ENCODE measurements at regions not wholly inside any gene's neighbourhood (a gene's known extent, or its start where the extent isn't known, plus 50 kb on each side); places are given as distances from the start of the nearest gene placed in this dataset.
"Not testable (repeated sequence)": the region's sequence is repeated elsewhere in the genome, so short reads cannot be mapped to it uniquely, and the experiment has no call there.

DNA sequence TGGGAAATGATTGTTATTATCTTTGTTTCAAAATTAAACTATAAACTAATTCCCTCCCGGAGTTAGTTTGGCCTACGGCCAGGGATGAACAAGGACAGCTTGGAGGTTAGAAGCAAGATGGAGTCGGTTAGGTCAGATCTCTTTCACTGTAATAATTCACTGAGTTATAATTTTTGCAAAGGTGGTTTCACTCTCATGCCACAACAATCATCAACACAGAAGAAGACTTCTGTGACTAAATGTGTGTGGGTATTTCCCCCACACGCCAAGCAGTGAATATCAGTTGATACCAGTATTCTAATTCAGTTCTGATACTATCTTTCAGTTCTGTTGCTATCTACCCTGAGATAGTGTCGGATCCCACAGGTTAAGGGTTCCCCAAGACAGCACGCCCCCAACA lies 215.1 kb downstream of the S1PR1 start:
- DNase-seq (ENCODE audit: extremely low read depth in 1 of 11, low read depth in 9 of 11, low spot score in 4 of 11): no peak

DNA sequence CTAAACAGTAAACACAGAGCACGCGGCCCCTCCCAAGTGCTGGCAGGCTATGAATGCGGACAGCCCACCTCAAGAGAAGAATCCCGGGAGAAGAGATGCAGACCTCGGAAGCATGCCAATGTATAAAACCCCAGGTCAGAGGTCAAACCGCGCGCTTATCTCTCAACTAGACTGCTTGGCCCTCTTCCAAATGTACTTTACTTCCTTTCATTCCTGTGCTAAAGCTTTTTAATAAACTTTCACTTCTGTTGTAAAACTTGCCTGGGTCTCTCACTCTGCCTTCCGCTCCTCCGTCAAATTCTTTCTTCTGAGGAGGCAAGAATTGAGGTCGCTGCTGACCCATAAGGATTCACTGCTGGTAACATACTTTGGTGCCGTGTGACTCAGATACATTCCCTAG lies 216.0 kb downstream of the S1PR1 start:
- no peak for DNase-seq (ENCODE audit: extremely low read depth in 1 of 11, low read depth in 9 of 11, low spot score in 4 of 11)

DNA sequence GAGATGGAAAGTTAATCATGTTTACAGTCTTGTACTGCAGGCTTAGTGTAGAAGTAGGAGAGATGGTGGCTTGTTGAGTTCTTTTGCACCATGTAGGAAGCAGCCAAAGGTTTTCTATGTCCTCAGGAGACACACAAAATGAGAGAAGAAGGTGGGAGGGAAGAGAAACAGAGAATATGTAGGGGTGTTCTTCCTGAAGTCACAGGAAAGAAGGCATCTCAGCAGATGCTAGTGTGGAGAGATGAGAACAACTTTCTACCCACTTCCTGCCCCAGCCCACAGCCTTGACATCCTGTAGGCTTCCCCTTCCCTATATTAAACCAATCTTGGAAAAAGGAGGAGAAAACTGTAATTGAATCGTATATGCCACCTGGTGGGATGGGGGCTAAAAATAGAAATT lies 217.0 kb downstream of the S1PR1 start:
- DNase-seq (ENCODE audit: extremely low read depth in 1 of 11, low read depth in 9 of 11, low spot score in 4 of 11): no peak

DNA sequence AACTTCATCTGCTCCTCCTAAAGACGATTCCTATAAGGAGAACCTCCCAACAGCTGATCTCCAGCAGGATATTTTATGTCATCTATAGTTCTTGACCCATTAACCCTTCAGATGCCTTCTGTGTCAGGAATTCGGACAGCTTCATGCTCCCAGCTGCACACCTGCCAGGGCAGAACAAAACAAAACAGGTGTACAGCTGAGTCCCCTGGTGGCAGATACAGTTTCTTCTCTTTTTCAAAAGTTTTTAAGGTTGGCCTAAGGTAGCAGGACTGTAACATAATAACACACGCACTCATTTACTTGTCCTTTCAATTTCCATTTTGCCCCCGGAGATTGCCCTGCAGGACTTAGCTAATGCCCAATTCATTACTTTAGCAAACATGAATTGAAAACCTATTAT lies 218.3 kb downstream of the S1PR1 start:
- no peak for DNase-seq (ENCODE audit: extremely low read depth in 1 of 11, low read depth in 9 of 11, low spot score in 4 of 11)

DNA sequence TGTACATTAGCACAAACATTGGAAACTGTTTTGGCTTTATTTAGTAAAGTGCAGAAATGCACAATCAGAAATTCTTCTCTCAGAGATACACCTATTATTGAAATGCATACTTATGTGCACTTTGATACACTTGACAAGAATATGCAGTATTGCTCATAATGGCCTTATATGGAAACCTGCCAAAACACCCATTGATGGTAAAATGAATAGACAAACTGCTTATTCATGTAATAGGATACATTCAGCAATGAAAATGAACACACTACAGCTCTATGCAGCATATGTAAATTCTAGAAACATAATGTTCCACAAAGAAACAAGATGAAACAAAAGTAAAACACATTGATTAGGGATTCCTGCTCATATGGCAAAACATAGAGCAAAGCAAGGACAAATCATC lies 223.9 kb downstream of the S1PR1 start:
- DNase-seq (ENCODE audit: extremely low read depth in 1 of 11, low read depth in 9 of 11, low spot score in 4 of 11): no peak

DNA sequence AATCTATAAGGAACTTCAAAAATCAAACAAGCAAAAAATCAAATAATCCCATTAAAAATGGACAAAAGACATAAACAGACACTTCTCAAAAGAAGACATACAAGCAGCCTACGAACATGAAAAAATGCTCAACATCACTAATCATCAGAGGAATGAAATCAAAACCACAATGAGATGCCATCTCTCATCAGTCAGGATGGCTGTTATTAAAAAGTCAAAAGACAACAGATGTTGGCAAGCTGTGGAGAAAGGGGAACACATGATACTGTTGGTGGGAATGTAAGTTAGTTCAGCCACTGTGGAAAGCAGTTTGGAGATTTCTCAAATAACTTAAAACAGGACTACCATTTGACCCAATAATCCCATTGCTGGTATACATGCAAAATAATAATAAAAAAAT lies 226.4 kb downstream of the S1PR1 start:
- no peak for DNase-seq (ENCODE audit: extremely low read depth in 1 of 11, low read depth in 9 of 11, low spot score in 4 of 11)

DNA sequence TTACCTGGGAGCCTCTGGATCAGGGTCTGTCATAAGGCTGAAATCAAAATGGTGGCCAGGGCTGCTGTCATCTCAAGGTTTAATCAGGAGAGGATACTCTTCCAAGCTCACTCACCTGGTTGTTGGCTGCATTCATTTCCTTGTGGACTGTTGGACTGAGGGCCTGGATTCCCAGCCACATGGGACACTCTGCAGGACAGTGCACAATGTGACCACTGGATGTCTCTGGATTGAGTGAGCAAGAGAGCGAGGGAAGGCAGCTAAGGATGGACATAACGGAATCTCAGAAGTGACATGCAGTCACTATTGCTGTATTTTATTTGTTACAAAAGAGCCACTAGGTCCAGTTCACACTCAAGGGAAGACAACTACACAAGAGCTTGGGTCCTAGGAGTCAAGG lies 229.1 kb downstream of the S1PR1 start:
- no peak for DNase-seq (ENCODE audit: extremely low read depth in 1 of 11, low read depth in 9 of 11, low spot score in 4 of 11)

DNA sequence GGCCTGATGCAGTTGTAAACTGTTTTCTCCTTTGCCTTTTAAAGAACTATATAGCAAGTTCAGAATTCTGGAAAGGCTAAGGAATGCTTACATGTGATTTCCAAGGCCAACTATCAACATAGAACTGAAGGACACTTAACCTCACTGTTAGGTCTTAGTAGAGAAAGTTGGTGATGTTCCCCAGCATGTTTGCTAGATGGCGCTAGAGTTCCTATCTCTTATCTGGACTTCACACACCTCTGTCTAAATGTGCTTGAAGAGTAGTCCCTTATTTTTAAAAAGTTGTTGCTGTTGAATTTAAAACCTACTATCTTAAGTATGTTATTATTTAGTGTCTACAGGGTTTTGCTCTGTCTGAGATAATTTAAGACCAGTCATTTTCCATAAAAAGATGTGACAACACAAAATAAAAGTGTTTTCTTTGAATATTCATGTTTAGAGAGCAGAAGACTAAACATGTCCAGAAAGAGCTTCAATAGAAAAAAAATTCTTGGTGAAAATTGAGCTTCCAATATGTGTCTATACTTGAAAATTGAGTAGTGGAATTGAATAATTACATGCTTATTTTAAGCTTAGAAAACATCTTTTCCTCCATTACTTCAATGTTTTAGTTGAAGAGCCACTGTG lies 237.3 kb downstream of the S1PR1 start:
- DNase-seq (ENCODE audit: extremely low read depth in 1 of 11, low read depth in 9 of 11, low spot score in 4 of 11): peak in 2 of 11 donors; percentile 8 to 12

DNA sequence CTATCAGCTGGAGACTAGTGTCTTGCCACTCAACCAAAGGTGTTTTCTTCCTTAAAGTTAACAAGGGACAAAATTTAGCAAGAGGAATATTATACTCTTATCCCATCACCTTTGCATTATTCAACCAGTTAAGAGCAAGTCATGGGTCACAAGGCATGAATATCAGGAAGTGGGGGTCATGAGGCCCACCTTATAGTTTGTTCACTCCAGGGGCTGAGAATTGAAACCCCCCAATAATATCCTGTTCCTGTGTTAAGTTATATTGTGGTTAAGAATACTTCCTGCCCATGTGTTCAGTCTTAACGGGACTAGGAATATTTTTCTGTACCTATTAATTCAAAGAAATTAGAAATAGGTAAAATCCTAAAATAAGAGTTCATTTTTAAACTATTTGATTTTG lies 239.7 kb downstream of the S1PR1 start:
- DNase-seq (ENCODE audit: extremely low read depth in 1 of 11, low read depth in 9 of 11, low spot score in 4 of 11): no peak

DNA sequence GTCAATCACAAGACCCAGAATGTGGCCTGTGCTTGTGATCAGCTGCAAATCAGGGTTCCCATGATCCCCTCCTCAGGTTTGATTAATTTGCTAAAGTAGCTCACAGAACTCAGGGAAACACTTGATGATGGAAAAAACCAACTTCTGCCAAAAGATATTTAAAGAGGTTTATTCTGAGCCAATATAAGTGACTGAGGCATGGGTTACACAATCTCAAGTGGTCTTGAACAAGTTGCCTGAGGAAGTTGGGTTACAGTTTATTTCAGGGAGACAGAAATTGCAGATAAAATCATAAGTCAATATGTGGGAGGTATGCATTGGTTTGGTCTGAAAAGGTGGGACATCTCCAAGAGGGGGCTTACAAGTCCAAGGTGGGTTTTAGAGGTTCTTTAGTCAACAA lies 243.1 kb downstream of the S1PR1 start:
- no peak for DNase-seq (ENCODE audit: extremely low read depth in 1 of 11, low read depth in 9 of 11, low spot score in 4 of 11)

DNA sequence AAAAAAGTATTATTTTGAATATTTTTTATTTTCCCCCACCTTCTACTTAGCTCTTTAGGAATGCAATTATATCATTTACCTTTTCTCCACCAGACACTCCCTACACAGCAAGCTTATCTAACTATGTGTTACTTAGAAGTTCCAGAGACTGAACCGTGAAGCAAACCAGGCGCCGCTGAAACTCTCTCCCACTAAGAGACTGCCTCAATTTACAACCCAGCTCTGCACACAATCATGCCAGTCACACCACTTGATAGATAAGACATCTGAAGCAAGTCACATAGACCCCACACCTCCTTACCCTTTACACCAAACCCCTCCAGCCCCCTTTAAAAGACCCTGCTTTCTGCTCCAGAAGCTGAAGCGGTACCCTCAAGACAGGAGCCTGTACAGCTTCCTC lies 245.5 kb downstream of the S1PR1 start:
- no peak for DNase-seq (ENCODE audit: extremely low read depth in 1 of 11, low read depth in 9 of 11, low spot score in 4 of 11)

DNA sequence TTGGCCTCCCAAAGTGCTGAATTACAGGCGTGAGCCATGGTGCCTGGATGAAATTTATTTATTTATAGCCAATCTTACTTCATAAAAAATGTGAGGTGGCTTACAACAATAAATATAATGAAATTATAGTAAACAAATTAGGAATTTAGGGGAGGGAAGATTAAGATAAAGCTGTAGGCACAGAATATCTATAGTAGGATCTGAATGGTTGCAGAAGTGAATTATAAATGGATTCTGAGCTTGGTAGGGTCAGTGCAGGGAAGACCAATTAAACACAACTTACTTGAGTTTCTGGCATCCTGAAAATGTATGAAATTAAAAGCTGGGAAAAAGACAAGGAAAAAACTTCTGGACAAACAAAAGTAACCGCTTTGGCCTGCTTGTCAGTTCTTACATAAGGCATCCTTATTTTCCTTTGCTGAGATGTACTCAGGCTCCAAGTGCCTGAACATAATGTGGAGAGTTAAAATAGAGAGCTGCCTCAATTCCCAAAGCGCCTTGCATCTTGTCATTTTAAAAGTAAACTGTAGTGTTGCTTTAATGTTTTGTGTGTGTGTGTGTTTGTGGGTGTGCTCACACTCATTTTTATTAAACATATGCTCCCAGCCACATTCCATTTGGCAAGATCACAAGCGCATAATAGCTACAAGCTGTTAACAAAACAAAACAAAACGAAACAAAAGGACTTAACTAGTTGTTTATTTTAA lies 247.3 kb downstream of the S1PR1 start:
- DNase-seq (ENCODE audit: extremely low read depth in 1 of 11, low read depth in 9 of 11, low spot score in 4 of 11): peak in 3 of 11 donors; percentile 6 to 22 (median 12)

DNA sequence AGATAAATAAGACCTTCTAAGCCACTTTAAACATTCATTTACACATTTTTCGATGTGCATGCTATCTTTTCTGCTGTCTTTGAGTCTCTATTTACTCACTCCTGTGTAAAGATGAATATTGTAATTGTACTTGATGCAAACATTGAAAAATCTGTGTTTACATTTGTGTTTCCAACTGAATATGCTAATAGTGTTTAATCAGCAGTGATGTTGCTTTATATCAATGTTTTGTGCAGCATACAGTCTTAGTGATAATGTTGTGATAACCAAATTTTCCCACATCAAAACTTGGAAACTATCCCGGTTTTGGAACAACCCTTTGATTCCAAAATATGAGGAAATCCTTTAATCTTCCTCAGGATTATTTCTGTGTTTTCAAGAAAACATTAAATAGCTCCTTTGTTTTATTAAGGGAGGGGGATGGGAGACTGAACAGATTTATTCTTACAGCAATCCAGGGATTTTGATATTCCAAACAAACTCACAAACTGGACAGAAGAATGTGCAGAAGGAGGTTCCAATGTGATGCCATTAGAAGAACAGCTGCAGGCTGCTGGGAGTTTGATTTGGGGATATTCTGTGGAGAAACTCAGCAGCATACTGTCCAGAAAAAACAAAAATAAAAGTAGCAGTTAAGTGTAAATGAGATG lies 248.0 kb downstream of the S1PR1 start:
- DNase-seq (ENCODE audit: extremely low read depth in 1 of 11, low read depth in 9 of 11, low spot score in 4 of 11): peak in 7 of 11 donors; percentile 20 to 59 (median 44)

DNA sequence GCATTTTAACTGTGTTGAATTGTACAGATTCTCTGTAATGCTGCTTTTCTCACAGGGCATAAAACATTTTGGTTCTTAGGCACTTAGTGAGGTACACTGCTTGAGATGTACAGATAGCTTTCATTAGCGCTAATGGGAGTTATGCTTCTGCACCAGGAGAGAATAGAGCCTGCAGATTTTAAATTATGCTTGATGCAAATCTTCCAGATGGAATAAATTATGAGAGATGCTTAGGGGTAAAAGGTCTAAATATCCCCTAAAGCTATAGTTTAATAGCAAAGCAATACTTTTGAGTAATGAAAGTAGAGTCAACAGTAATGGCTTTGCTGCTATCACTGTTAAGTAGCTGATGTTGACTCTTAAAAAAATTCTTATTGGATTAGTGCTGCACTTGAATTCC lies 248.9 kb downstream of the S1PR1 start:
- DNase-seq (ENCODE audit: extremely low read depth in 1 of 11, low read depth in 9 of 11, low spot score in 4 of 11): no peak

DNA sequence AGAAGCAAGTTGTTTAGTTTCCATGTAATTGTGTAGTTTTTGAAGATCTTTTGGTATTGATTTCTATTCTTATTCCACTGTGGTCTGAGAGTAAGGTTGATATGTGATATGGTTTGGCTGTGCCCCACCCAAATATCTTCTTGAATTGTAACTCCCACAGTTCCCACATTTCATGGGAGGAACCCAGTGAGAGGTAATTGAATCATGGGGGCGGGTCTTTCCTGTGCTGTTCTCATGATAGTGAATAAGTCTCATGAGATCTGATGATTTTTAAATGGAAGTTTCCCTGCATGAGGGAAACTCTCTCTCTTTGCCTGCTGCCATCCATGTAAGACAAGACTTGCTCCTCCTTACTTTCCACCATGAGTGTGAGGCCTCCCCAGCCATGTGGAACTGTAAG lies 255.3 kb downstream of the S1PR1 start:
- not testable (repeated sequence) for DNase-seq (ENCODE audit: extremely low read depth in 1 of 11, low read depth in 9 of 11, low spot score in 4 of 11)

DNA sequence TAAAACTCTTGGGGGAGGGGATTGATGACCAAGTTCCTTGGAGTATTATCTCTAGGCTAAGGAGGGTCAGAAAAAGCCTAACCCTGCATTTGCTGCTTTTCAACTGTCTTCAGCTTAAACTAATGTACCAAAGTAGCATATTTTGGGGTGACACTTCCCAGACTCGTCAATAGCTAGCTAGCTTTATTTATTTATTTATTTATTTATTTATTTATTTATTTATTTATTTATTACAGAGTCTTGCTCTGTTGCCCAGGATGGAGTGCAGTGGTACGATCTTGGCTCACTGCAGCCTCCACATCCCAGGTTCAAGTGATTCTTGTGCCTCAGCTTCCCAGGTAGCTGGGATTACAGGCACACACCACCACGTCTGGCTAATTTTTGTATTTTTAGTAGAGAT lies 257.1 kb downstream of the S1PR1 start:
- DNase-seq (ENCODE audit: extremely low read depth in 1 of 11, low read depth in 9 of 11, low spot score in 4 of 11): not testable (repeated sequence)

DNA sequence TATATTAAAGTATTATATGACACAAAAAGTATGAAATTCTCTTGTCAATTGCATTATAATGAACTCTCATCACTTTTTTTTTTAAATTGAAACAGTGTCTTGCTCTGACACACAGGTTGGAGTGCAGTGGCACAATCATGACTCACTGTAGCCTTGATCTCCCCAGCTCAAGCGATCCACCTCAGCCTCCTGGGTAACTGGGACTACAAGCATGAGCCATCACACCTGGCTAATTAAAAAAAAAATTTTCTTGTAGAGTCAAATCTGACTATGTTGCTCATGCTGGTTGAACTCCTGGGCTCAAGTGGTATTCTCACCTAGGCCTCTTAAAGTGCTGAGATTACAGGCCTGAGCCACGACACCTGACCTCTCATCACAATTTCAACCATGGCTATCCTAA lies 259.3 kb downstream of the S1PR1 start:
- DNase-seq (ENCODE audit: extremely low read depth in 1 of 11, low read depth in 9 of 11, low spot score in 4 of 11): no peak

DNA sequence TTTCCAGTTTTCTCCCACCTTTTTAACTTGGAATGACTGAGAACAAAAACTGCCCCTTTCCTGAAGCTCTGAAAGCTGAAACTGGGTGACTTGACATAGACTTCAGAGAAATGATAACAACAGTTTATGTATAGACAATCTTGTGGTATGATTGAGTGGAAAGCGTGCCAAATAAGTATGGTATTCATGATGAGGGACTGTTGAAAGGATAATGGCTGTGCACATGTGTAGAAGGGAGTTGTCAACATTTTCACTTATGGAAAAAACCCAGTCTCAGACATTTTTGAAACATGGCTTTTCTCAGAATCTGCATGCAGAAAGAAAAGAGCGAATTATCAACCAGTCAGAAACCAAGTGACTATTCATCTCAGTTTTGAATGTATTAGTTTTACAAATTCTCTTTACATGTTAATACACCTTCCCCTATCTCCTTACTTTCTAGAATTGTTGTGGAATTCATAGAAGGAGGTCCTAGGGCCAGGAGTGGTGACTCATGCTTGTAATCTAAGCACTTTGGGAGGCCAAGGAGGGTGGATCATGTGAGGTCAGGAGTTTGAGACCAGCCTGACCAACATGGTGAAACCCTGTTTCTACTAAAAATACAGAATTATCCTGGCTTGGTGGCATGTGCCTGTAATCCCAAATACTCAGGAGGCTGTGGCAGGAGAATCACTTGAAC lies 261.2 kb downstream of the S1PR1 start:
- no peak for DNase-seq (ENCODE audit: extremely low read depth in 1 of 11, low read depth in 9 of 11, low spot score in 4 of 11)

DNA sequence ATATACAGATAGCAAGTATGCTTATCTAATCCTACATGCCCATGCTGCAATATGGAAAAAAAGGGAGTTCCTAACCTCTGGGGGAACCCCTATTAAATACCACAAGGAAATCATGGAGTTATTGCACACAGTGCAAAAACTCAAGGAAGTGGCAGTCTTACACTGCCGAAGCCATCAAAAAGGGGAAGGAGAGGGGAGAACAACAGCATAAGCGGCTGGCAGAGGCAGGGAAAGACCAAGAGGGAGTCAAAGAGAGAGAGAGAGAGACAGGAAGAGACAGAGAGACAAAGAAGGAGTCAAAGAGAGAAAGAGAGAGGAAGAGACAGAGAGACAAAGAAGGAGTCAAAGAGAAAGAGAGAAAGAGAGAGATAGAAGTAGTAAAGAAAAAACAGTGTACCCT lies 267.3 kb downstream of the S1PR1 start:
- not testable (repeated sequence) for DNase-seq (ENCODE audit: extremely low read depth in 1 of 11, low read depth in 9 of 11, low spot score in 4 of 11)

DNA sequence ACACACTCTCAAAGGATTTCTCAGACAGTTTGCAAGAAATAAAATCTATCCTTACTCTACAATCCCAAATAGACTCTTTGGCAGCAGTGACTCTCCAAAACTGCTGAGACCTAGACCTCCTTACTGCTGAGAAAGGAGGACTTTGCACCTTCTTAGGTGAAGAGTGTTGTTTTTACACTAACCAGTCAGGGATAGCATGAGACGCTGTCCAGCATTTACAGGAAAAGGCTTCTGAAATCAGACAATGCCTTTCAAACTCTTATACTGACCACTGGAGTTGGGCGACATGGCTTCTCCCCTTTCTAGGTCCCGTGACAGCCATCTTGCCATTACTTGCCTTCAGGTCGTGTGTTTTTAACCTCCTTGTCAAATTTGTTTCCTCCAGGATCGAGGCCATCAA lies 268.4 kb downstream of the S1PR1 start:
- DNase-seq (ENCODE audit: extremely low read depth in 1 of 11, low read depth in 9 of 11, low spot score in 4 of 11): not testable (repeated sequence)

Data from renal cortex interstitium (tissue), 11 donors.